ENCODE measurements at regions not wholly inside any gene's neighbourhood (a gene's known extent, or its start where the extent isn't known, plus 50 kb on each side); places are given as distances from the start of the nearest gene placed in this dataset.

DNA sequence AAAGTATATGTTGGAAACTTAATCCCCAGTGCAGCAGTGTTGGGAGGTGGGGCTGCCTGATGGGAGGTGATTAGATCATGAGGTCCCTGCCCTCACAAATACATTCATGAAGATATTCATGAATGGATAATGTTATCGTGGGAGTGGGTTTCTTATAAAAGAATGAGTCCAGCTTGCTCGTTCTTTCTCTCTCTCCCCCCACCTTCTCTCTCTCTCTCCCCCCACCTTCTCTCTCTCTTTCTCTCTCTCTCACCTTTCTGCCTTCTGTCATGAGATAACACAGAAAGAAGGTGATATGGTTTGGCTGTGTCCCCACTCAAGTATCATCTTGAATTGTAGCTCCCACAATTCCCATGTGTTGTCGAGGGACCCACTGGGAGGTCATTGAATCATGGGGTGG lies 66.7 kb upstream of the NUP50 start:
- Histone ChIP-seq H3K4me3 (no peak overlapping the region), H3K27me3 (no peaks in the 10 kb centered on the region), H2AFZ (replicated peaks) (no peak overlapping the region), H3K79me2 (ENCODE audit: low read depth) (no peaks in the 10 kb centered on the region), H3F3A (ENCODE audit: low read depth) (no peaks in the 10 kb centered on the region), H3K27ac (no peak overlapping the region), H3K9me3 (ENCODE audit: low read depth) (no peaks in the 10 kb centered on the region), H4K20me1 (ENCODE audit: low read depth) (no peaks in the 10 kb centered on the region), H3K4me1 (no peaks in the 10 kb centered on the region), H3K36me3 (no peaks in the 10 kb centered on the region), H3K4me2 (no peak overlapping the region), H3K9ac (no peak overlapping the region)
- Mint-ChIP-seq H3K9me3 (peaks cover 3% of the 10 kb centered on the region), H3K36me3 (no peaks in the 10 kb centered on the region), H3K27me3 (ENCODE audit: insufficient read depth, low read depth) (peaks cover 8% of the 10 kb centered on the region), H3K4me1 (peaks cover 3% of the 10 kb centered on the region), H3K4me3 (no peak overlapping the region), H3K27ac (no peak overlapping the region)
- TF ChIP-seq EZH2phosphoT487 (IDR thresholded peaks at IDR 0.05) (no peak), EZH2 (IDR thresholded peaks at IDR 0.05) (no peak)
- TF ChIP-seq, protein P1, sequence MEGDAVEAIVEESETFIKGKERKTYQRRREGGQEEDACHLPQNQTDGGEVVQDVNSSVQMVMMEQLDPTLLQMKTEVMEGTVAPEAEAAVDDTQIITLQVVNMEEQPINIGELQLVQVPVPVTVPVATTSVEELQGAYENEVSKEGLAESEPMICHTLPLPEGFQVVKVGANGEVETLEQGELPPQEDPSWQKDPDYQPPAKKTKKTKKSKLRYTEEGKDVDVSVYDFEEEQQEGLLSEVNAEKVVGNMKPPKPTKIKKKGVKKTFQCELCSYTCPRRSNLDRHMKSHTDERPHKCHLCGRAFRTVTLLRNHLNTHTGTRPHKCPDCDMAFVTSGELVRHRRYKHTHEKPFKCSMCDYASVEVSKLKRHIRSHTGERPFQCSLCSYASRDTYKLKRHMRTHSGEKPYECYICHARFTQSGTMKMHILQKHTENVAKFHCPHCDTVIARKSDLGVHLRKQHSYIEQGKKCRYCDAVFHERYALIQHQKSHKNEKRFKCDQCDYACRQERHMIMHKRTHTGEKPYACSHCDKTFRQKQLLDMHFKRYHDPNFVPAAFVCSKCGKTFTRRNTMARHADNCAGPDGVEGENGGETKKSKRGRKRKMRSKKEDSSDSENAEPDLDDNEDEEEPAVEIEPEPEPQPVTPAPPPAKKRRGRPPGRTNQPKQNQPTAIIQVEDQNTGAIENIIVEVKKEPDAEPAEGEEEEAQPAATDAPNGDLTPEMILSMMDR (IDR thresholded peaks at IDR 0.05), result no peak
- no peak for DNase-seq (ENCODE audit: low spot score)

DNA sequence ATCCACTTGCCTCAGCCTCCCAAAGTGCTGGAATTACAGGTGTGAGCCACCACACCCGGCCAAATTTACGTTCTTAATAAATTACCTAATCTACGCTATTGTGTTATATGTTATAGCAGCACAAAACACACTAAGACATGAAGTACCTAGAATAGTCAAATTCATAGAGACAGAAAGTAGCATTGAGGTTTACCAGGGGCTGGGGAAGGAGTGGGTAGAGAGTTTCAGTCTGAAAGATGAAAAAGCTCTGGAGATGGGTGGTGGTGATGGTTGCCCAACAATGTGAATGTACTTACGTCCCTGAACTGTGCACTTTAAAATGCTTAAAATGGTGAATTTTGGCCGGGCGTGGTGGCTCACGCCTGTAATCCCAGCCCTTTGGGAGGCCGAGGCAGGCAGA lies 65.7 kb upstream of the NUP50 start:
- peaks cover 12% of the 10 kb centered on the region for H3K27me3 Mint-ChIP-seq (ENCODE audit: insufficient read depth, low read depth)
- no peaks in the 10 kb centered on the region for H4K20me1 ChIP-seq (ENCODE audit: low read depth)
- H3K4me1 Mint-ChIP-seq, result peaks cover 3% of the 10 kb centered on the region
- H3K36me3 ChIP-seq, result no peaks in the 10 kb centered on the region
- no peak overlapping the region for H3K27ac ChIP-seq
- H3K27ac Mint-ChIP-seq, result no peak overlapping the region
- H3K27me3 ChIP-seq, result peaks cover 5% of the 10 kb centered on the region
- no peaks in the 10 kb centered on the region for H3F3A ChIP-seq (ENCODE audit: low read depth)
- no peak for DNase-seq (ENCODE audit: low spot score)
- peaks cover 3% of the 10 kb centered on the region for H3K9me3 Mint-ChIP-seq
- H3K9ac ChIP-seq, result no peak overlapping the region
- no peak overlapping the region for H3K4me3 Mint-ChIP-seq
- H3K79me2 ChIP-seq (ENCODE audit: low read depth), result no peaks in the 10 kb centered on the region
- no peaks in the 10 kb centered on the region for H3K4me1 ChIP-seq
- H3K4me3 ChIP-seq, result no peak overlapping the region
- H2AFZ ChIP-seq (replicated peaks), result no peak overlapping the region
- no peak overlapping the region for H3K4me2 ChIP-seq
- H3K9me3 ChIP-seq (ENCODE audit: low read depth), result no peaks in the 10 kb centered on the region
- no peaks in the 10 kb centered on the region for H3K36me3 Mint-ChIP-seq
- TF ChIP-seq, protein P1 (IDR thresholded peaks at IDR 0.05), result no peak
- TF ChIP-seq EZH2phosphoT487 (IDR thresholded peaks at IDR 0.05), result no peak
- no peak for TF ChIP-seq EZH2 (IDR thresholded peaks at IDR 0.05)

DNA sequence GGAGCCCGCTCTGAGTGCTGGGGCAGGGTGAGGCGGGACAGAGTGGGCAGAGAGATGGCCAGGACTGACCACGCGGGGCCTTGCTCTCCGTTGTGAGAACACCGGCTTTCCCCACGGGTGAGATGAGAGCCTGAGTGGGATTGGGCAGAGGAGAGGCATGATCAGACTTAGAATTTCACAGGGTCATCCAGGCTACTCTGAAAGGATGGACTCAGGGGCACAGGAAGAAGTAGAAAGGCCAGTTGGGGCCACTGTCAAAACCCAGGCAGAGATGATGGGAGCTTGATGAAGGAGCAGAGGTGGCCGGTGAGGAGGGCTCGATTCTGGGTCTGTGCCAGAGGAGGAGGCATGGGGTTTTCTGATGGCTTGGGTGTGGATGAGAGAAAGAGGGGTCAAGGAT lies 63.8 kb upstream of the NUP50 start:
- Histone ChIP-seq H3K4me1 (no peaks in the 10 kb centered on the region), H4K20me1 (ENCODE audit: low read depth) (no peaks in the 10 kb centered on the region), H3K27me3 (peaks cover 5% of the 10 kb centered on the region), H3K79me2 (ENCODE audit: low read depth) (no peaks in the 10 kb centered on the region), H3K4me3 (no peak overlapping the region), H3K36me3 (no peaks in the 10 kb centered on the region), H2AFZ (replicated peaks) (no peak overlapping the region), H3K9ac (no peak overlapping the region), H3F3A (ENCODE audit: low read depth) (no peaks in the 10 kb centered on the region), H3K27ac (no peak overlapping the region), H3K4me2 (no peak overlapping the region), H3K9me3 (ENCODE audit: low read depth) (no peaks in the 10 kb centered on the region)
- TF ChIP-seq, protein P1 (IDR thresholded peaks at IDR 0.05), result no peak
- TF ChIP-seq EZH2phosphoT487 (IDR thresholded peaks at IDR 0.05) (no peak), EZH2 (IDR thresholded peaks at IDR 0.05) (no peak)
- H3K9me3 Mint-ChIP-seq, result peaks cover under 1% of the 10 kb centered on the region
- no peak overlapping the region for H3K27ac Mint-ChIP-seq
- peaks cover 12% of the 10 kb centered on the region for H3K27me3 Mint-ChIP-seq (ENCODE audit: insufficient read depth, low read depth)
- no peak for DNase-seq (ENCODE audit: low spot score)
- no peaks in the 10 kb centered on the region for H3K36me3 Mint-ChIP-seq
- H3K4me3 Mint-ChIP-seq, result no peak overlapping the region
- peaks cover 3% of the 10 kb centered on the region for H3K4me1 Mint-ChIP-seq
